ENCODE measurements at regions not wholly inside any gene's neighbourhood (a gene's known extent, or its start where the extent isn't known, plus 50 kb on each side); places are given as distances from the start of the nearest gene placed in this dataset.
A peak's percentile ranks its signal among the peaks of the same experiment; 100 is the strongest.

GRCh38 chr10:111347386-111348013 lies 270.7 kb downstream of the ADRA2A start:
- DNase-seq (ENCODE audit: low read depth): no peak

GRCh38 chr10:111348076-111348475 lies 271.2 kb downstream of the ADRA2A start:
- DNase-seq (ENCODE audit: low read depth): no peak

GRCh38 chr10:111354859-111355258 lies 278.0 kb downstream of the ADRA2A start:
- DNase-seq (ENCODE audit: low read depth): no peak

DNA sequence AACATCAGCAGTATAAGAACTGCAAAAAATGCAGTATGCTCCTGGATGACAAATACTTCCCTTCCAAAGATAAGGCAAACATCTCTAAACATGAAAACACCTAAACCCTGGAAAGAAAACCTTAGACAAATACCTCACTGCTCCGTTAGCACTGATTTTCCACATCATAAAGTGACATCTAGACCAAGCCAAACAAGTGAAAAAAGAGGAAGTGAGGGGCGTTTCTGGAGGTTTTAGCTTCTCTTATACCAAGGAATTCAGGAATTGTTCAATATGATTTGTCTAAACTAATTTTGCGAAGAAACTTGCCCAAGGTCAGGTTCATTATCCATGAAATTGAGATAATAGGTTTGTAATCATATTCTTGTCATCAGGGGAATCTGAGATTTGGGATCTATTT lies 279.7 kb downstream of the ADRA2A start:
- no peak for DNase-seq (ENCODE audit: low read depth)

- no peak for DNase-seq (ENCODE audit: low read depth)
These were observed 281.0 kb downstream of the ADRA2A start for GRCh38 chr10:111357859-111358258.

- peak; percentile 3 for DNase-seq (ENCODE audit: low read depth)
These were observed 283.6 kb downstream of the ADRA2A start for GRCh38 chr10:111360260-111360925.

- DNase-seq (ENCODE audit: low read depth): no peak
These were observed 290.7 kb downstream of the ADRA2A start for GRCh38 chr10:111367531-111367930.

GRCh38 chr10:111370101-111370500 lies 293.3 kb downstream of the ADRA2A start:
- DNase-seq (ENCODE audit: low read depth): no peak

- DNase-seq (ENCODE audit: low read depth): no peak
These were observed 296.9 kb downstream of the ADRA2A start for GRCh38 chr10:111373696-111374095.

DNA sequence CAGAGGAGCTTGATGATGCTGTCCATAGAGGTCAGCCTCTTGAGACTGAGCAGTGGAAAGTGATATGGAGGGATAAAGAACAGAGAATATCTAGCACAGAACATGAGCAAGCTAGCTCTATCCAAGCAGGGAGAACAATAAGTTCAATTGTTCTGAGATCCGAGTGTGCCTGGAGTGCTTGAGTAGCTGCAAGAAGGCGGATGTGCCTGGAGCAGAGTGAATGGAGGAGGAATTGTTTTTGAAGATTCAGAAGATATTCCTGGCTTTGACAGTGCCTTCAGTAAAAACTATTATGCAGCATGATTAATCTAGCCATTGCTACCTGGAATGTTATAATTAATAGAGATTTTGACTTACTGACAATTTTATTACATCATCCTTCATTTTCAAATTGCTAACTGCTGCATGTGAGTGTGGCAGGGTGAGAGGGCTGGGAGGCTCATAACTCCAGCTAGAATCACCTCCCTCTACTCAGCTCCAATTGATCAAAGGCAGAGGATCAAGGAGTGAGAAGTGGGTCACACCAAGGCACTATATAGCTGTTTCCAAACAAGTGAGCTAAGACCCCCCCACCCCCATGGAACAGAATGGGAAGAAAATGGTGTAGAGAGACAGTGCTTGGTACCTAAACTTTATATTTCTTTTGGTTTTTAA lies 302.8 kb downstream of the ADRA2A start:
- peak; percentile 1 for DNase-seq (ENCODE audit: low read depth)

- no peak for DNase-seq (ENCODE audit: low read depth)
These were observed 307.7 kb downstream of the ADRA2A start for GRCh38 chr10:111384556-111384955.

GRCh38 chr10:111390813-111391563 lies 314.2 kb downstream of the ADRA2A start:
- DNase-seq (ENCODE audit: low read depth): no peak

DNA sequence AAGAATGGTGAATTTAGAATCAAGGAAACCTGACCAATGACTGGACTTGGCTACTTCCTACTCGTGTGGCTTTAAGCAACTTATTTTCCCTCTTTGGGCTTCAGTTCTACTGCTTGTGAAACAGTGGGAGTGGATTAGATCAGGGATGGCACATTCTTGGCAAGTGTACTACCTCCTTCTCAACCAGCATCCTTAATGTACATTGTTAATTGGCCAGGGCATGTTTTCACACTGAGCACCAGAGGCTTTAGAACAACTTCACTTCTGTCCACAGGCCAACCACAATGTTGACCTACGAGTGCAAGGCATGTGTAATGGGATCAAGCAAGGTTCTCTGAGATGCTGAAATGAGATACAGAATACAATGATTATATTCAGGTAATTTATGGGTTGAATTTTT lies 315.3 kb downstream of the ADRA2A start:
- DNase-seq (ENCODE audit: low read depth): no peak

DNA sequence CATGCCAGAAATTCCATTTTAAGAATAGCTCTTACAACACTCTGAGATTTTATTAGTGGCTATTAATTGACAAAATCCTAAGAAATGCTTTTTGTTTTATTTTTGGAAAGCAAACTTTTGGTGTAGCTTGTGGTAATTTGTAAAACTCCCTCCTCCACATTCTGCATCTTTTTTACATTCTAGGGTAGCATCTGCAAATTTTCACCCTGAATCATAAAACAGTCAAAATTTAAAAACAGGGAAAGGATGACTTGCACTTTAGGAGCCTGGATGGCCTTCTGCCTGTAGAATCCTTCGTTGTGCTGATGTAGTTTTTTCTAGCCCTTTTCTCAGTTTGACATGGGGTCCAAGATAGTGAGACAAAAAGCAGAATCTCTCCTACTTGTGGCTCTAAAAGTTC lies 316.1 kb downstream of the ADRA2A start:
- DNase-seq (ENCODE audit: low read depth): no peak

DNA sequence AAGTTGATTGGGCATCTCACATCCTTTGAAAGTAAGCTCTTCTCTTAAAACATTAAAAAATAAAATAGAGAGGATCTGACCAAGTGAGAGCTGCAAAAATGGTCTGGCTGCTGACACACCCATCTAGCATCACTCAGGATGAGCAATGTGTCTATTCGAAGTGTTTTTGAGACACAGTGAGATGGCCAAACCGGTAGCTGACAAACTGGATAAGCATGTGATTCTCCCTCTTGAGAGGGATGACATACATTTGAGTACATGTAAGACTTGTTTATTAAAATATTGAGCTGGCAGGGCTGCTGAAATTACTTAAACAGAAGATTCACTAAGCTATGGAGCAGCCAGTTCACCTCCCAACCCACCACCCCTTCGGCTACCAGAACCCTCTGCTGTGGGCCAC lies 333.9 kb downstream of the ADRA2A start:
- no peak for DNase-seq (ENCODE audit: low read depth)

DNA sequence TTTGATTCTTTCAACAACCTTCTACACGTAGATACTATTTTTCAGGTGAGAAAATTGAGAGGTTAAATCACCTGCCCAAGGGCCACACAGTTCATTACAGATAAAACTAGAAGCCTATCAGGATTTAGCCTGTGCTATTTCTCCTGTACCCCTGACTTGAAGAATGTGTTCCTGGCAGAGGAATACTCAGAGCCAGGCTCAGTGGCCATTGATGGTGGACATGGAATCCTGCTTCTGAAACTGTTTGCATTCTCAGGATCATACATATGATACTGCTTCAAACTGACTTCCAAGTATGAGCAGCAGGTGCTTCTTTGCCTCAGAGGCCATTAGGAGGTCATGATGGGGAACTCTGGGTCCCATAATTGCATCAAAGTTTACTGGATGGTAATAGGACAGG lies 348.6 kb downstream of the ADRA2A start:
- no peak for DNase-seq (ENCODE audit: low read depth)

- DNase-seq (ENCODE audit: low read depth): no peak
These were observed 352.6 kb downstream of the ADRA2A start for GRCh38 chr10:111429288-111430028.

- DNase-seq (ENCODE audit: low read depth): no peak
These were observed 353.2 kb downstream of the ADRA2A start for GRCh38 chr10:111430070-111430469.

- no peak for DNase-seq (ENCODE audit: low read depth)
These were observed 355.8 kb downstream of the ADRA2A start for GRCh38 chr10:111432588-111432987.

DNA sequence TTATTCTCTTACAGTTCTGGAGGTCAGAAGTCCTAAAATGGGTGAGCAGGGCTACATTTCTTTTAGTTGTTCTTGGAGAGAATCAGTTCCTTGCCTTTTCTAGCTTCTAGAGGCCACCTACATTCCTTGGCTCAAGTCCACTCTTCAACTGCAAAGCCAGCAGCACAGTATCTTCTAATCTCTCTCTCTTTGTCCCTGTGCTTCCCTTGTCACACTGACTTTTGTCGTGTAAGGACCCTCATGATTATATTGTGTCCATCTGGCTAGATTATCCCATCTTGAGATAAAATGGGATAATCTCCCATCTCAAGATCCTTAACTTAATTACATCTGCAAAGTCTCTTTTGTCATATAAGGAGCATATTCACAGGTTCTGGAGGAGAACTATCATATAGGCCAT lies 359.0 kb downstream of the ADRA2A start:
- no peak for DNase-seq (ENCODE audit: low read depth)

GRCh38 chr10:111439034-111439842 lies 362.4 kb downstream of the ADRA2A start:
- no peak for DNase-seq (ENCODE audit: low read depth)

All from RPMI7951 (cell line).